HG03558 (cell line): ENCODE measurements at regions not wholly inside any gene's neighbourhood (a gene's known extent, or its start where the extent isn't known, plus 50 kb on each side); places are given as distances from the start of the nearest gene placed in this dataset.
"Not testable (repeated sequence)": the region's sequence is repeated elsewhere in the genome, so short reads cannot be mapped to it uniquely, and the experiment has no call there.

Source experiments
- ATAC-seq: cut with Tn5 transposase; IDR thresholded peaks from one replicate; pipeline ENCODE4 v1.9.1; 2021; ENCODE audit warnings: moderate number of reproducible peaks; ENCODE audit not compliant: unreplicated experiment; ENCODE audit errors: extremely low read depth

DNA sequence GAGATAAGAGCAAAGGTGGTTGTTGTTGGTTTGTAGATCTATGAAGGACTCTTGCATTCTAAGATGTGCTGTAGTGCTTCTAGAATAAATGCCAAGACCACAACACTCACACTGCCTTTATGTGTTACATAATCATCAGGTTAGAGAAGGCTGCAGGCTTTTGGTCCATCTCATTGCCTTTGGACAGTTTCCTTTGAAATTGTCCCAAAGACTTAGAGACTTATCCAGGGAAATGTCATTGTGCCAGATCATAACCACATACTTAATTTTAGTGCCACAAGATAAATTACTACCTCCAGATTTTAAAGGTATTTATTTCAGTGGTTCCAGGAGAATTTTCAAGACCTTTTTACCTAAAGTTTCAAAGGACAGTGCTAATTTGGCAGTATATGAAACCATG, 666.6 kb upstream of the CITED2 start:
- no peak for ATAC-seq

DNA sequence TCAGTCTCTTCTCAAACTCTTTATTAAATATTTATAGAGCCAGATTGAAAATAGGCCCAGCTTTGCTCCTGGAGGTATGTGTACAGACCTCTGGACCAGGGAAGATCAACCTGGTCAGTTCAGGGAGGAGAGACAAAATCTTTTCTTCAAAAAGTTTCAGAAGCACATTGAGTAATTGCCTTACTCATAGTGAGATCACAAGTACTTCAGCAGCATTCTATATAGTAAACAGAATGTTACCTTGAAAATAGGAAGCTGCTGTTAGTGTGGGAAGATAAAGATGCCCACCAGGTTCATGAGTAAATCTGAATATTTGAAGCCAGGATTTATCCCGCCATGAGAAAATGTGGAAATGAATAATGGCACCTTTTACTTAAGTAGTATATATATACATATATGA, 665.9 kb upstream of the CITED2 start:
- no peak for ATAC-seq

DNA sequence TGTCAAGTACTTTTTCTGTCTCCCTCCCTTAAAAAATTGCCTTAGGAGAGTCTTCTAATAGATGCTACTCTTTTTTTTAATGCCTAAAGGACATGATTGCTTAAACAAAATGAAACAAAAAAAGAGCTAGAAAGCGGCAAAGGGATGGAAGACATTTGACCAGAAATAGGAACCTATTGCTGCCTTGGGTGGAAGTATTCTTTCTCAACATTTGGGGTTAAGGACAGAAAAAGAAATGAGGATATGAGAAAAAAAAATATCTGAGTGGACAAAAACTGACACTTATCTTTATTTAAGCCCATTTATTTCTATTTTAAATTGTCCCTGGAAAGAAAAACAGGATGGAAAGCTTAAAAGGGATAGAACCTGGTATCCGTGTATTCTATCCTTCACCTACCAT, 664.9 kb upstream of the CITED2 start:
- no peak for ATAC-seq

DNA sequence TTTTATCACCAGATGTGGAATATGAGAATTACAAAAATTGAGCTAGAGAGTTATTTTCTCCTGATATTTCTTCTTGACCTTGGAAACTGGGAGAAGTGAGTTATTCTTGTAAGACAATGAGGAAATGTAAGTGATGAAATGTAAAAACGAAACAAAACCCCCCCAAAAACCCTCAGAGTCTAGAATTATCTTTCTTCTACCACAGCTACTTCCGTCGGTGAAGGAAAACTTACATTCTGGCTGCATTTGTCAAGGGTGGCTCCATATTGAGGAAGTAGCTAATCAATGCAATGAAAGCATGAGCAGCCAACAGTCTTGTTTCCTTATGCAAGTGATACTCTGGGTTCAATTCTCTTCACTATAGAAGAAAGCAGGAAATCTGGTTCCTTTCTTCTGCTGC, 661.7 kb upstream of the CITED2 start:
- ATAC-seq: no peak

DNA sequence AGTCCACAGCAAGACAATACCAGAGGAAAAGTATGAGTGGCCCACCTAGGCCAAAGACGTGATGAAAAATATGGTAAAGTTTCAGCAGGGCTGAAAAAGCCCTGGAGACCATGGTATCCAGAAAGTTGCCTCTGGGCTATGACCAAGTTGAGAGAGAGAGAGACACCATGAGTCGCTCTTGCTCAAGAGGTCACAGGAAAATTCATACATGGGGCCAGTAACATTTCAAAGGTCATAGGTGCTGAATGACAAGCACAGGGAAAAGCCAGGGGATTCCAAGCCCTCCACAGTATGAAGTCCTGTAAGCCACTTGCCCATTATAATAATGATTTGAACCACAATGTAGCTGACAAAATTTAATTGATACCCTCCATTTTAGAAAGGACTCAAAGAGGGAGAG, 657.7 kb upstream of the CITED2 start:
- no peak for ATAC-seq

DNA sequence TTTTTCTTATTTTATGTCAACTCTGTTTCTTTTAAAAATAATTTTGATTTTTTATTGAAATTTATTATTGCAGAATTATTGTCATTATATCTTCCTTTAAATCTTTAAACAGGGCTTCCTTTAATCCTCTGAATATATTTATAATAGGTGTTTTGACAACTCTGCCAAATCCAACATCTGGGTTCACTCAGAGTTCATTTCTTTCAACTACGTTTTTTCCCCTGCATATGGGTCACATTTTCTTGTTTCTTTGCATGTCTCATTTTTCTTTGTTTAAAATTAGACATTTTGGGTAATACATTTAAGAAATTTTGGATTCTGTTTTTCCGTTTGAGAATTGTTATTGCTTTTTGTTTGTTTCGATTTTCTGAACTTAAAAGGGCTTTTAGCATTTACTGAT, 655.1 kb upstream of the CITED2 start:
- ATAC-seq: no peak

DNA sequence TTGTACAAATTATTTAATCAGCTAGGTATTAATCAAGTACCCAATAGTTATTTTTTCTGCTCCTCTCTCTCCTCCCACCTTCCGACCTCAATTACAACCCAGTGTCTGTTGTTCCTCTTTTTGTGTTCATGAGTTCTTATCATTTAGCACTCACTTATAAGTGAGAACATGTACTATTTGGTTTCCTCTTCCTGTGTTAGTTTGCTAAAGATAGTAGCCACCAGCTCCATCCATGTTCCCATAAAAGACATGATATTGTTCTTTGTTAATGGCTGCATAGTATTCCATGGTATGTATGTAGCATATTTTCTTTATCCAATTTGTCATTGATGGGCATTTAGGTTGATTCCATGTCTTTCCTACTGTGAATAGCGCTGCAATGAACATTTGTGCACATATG, 652.8 kb upstream of the CITED2 start:
- no peak for ATAC-seq

DNA sequence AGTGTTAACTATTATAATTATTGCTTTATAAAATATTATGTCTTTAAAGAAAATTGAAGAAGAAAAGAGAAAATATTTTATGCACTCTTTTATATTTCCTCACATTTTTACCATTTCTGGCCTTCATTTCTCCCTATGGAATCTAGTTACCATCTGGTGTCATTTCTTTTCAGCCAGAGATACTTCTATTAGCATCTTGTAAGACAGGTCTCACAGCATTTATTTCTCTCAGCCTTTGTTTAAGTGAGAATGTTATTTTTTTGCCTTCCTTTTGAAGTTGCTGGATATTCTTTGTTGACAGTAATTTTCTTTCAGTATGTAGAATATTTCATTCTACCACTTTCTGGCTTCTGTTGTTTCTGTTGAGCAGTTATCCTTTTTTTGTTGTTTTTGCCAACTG, 652.1 kb upstream of the CITED2 start:
- no peak for ATAC-seq

DNA sequence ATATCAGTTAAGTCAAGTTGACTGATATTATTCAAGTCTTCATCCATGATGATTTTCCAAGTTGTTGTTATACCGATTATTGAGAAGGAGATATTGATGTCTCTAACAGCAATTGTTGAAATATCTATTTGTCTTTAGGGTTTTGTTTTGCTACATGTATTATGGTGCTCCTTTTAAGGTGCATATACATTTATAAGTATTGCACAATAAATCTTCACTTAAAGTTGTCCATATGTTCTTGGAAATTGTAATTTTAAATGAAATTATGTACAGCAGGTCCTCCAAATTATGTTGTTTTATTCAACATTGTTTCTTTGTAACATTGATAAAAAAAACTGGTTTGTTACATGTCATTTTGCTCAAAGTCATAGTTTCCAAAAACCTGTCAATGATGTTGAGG, 650.7 kb upstream of the CITED2 start:
- ATAC-seq: no peak

DNA sequence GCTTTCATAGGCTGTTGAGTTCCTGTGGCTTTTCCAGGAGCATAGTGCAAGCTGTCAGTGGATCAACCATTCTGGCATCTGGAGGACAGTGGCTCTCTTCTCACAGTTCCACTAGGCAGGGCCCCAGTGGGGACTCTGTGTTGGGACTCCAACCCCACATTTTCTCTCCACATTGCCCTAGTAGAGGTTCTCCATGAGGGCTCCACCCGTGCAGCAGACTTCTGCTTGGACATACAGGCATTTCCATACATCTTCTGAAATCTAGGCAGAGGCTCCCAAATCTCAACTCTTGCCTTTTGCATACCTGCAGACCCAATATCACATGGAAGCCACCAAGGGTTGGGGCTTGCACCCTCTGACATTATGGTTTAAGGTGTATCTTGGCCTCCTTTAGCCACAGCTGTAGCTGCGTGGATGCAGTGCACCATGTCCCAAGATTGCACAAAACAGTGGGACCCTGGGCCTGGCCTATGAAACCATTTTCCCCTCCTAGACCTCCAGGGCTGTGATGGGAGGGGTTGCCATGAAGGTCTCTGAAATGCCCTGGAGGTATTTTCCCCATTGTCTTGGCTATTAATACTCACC, 645.9 kb upstream of the CITED2 start:
- no peak for ATAC-seq

DNA sequence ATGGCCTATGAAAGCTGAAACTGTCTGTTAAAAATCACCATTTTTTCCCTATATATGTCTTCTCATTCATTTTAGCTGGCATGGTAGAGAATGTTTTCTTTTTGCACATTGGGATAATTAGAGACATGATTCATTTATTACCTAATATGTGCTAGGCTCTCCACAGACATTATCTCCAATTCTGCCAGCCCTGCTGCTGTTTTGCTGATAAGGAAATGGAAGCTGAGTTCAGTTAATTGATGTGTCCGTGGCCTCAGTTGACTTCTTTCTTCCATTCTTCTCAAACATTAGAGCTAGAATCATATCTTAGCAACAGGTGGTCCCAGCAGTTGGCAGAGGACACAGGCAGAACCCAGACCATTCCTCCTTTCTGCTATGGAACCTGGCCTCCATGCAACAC, 644.1 kb upstream of the CITED2 start:
- ATAC-seq: no peak

DNA sequence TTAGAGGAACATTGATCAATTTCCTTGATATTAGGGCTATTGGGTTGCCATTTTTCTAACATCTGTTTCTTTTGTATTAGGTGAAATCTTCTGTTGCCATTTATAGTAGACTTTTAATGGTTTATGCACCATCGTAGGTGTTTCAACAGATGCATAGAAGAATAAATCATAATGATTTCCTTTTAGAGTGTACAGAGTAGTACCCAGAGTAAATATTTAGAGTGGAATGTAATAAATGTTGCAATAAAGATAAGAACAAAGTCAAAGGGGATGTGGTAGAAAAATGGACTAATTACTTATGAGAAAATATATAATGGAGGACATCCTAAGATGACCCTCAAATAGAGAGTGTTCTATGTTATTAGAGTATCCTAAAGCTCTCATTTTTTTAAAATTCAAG, 643.0 kb upstream of the CITED2 start:
- no peak for ATAC-seq

DNA sequence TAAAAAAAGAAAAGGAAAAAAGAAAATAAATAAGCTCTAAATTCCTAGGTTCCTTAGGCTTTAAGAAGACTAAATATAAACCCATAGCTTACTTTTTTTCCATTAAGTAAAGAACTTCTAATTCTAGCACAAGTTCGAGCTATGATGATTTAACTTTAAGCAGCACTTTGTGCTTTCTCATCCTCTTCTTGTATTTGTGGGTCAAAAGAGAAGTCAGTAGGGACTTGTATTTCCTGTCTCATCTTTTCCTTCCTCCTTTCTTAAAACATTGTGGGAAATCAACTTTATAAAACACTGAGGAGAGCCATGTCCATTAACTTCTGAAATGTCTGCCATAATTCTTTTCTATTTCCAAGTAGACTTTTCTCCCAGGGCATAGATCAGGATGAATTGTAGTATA, 637.7 kb upstream of the CITED2 start:
- ATAC-seq: no peak

DNA sequence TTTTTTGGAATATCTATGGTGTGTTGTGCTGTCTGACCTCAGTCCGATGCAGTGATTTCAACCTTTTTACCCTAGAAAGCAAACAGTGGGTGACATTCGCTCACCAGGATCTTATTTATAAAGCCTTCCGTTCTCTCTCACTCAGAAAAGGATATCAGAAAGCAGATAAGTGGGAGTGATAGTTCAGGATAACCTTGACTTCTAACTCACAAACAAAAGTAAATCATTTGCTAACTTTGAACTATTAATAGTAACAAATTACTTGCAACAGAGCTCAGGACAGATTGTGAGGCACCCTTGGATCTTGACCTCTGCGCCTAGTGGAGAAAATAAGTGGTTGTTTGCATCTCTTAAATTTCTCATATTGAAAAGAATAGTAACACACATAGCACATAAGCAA, 637.1 kb upstream of the CITED2 start:
- no peak for ATAC-seq

DNA sequence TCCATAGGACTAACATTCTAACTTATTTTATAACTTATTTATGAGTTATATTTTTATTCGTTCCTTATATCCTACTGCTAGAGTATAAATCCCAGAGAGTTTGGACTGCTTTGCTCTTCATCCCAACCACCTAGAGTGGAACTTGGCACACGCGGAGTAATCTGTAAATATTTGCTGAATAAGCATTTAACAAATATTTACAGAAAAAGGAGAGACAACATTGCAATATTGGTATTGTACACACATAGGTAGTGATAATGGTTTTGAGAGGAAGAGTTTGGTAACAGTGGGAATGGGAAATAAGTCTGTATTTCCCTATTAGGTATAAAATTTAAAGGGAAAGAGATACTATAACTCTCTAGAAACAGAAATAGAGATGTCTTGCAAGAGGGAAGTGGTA, 634.8 kb upstream of the CITED2 start:
- no peak for ATAC-seq

DNA sequence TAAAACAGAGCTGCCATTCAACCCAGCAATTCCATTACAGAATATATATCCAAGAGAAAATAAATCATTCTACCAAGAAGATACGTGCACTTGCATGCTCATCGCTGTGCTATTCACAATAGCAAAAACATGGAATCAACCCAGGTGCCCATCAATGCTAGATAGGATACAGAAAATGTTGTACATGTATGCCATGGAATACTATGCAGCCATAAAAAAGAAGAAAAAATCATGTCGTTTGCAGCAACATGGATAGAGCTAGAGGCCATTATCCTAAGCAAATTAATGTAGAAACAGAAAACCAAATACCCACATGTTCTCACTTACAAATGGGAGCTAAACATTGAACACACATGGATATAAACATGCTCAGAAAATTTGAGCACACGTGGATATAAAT, 633.1 kb upstream of the CITED2 start:
- ATAC-seq: no peak

DNA sequence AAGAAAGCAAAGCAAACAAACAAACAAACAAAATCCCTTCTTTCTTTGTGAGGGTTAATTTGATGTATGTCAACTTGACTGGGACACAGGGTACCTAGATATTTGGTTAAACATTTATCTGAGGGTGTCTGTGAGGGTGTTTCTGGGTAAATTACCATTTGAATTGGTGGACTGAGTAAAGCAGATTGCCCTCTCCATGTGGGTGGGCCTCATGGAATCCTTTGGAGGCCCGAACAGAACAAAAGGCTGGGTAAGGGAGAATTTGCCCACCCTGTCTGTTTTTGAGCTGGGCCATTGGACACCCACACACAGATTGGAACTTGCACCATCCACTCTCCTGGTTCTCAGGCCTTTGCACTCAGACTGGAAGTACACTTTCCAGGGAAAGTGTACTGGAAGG, 628.8 kb upstream of the CITED2 start:
- no peak for ATAC-seq

DNA sequence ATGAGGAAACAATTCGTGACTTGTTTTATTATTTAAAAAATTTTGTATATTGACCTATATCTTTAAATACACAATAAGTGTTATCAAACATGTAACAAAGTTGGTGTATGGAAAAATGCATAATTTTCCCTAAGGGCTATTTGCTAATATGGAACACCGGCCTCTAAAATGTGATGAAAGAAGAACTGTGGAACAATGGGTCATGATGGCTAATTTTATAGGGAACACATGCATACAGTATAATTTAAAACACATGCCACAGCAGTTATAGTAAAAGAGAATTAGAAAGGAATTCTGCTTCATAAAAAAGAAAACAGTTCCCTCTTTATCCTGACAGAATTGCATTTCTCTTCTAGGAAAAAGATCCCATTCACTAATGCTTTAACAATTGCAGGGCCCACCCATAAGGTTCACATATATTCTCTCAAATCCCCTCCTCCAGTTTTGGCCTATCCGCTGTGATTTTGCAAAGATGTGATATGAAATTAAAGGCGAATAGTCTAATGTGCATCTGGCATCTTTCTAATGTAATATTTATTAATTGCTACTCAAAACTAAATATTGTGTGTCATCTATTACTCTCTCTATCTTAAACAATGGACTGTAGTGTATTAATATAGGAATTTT, 628.1 kb upstream of the CITED2 start:
- no peak for ATAC-seq

DNA sequence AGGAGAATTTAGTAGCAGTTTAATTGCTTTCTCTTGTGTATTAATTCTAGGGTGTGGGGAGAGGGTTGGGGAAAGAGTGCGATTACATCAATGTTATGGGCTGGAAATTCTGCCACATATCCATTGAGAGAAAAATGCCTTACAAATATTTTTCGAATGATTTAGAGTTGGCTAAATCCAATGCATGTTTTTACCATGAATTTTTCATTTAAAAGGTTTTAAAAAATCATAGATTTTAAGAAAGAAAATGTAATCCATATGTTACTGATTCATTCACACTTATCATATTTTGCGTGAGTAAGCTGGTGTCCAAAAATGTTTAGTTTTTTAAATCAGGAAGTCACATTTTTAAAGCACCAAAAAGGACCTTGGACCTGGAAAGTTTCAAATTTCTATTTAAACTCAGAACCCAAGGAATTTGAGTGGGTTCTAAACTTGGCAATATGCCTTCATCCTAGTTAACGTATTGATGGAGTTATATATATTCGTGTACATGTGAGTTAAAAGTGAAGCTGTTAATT, 627.4 kb upstream of the CITED2 start:
- ATAC-seq: no peak

DNA sequence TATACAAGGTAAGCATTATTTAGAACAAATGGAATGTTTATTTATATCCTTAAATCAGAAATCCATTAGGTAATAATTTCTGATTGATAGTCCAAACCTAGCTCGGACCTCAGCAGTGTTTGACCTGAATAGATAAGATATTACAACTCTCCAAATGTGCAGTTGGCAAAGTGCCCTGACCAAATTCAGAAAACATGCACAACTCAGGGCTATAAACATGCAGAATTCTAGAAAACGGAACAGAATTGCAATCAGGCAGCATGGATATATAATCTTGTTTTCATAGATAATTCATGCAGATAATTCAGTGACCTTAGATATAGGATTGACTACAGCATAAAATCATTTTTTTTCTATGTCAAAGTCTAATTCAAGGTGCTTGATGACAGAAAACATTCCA, 626.6 kb upstream of the CITED2 start:
- no peak for ATAC-seq

DNA sequence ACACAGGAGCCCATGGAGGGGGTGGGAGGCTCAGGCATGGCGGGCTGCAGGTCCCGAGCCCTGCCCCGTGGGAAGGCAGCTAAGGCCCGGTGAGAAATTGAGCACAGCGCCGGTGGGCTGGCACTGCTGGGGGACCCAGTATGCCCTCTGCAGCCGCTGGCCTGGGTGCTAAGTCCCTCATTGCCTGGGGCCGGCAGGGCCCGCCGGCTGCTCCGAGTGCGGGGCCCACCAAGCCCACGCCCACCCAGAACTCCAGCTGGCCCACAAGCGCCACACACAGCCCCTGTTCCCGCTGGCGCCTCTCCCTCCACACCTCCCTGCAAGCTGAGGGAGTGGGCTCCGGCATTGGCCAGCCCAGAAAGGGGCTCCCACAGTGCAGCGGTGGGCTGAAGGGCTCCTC, 625.2 kb upstream of the CITED2 start:
- not testable (repeated sequence) for ATAC-seq

DNA sequence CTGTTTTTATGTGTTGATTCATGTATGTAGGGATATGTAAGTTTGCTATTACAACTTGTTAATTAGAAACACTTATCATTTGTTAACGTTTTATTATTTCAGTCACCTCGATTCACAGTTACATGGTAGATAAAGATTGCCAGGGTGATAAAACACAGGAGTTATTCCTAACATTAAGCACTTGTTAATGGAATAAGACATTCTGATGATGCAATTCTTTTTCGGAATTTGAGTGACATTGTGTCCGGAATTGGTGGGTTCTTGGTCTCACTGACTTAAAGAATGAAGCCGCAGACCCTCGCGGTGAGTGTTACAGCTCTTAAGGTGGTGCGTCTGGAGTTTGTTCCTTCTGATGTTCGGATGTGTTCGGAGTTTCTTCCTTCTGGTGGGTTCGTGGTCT, 624.0 kb upstream of the CITED2 start:
- not testable (repeated sequence) for ATAC-seq
